ENCODE measurements at regions not wholly inside any gene's neighbourhood (a gene's known extent, or its start where the extent isn't known, plus 50 kb on each side); places are given as distances from the start of the nearest gene placed in this dataset.

GRCh38 chr2:160602073-160602472 is 108.5 kb upstream of the RBMS1 start:
- TF ChIP-seq CTCF (IDR thresholded peaks at IDR 0.05; ENCODE audit: low read length, missing control alignments), result no peak
- no peak overlapping the region for H3K4me3 ChIP-seq (replicated peaks; ENCODE audit: low read depth, low read length)
- DNase-seq (ENCODE audit: low read depth), result no peak

- TF ChIP-seq CTCF (IDR thresholded peaks at IDR 0.05; ENCODE audit: low read length, missing control alignments), result no peak
- H3K4me3 ChIP-seq (replicated peaks; ENCODE audit: low read depth, low read length), result no peak overlapping the region
- no peak for DNase-seq (ENCODE audit: low read depth)
Observed at GRCh38 chr2:160603771-160604510, 110.3 kb upstream of the RBMS1 start.

- DNase-seq (ENCODE audit: low read depth), result peak; percentile 37
- no peak for TF ChIP-seq CTCF (IDR thresholded peaks at IDR 0.05; ENCODE audit: low read length, missing control alignments)
- H3K4me3 ChIP-seq (replicated peaks; ENCODE audit: low read depth, low read length), result no peak overlapping the region
Observed at GRCh38 chr2:160606341-160606740, 112.7 kb upstream of the RBMS1 start.

- H3K4me3 ChIP-seq (replicated peaks; ENCODE audit: low read depth, low read length), result no peak overlapping the region
- no peak for TF ChIP-seq CTCF (IDR thresholded peaks at IDR 0.05; ENCODE audit: low read length, missing control alignments)
- no peak for DNase-seq (ENCODE audit: low read depth)
Observed at GRCh38 chr2:160608599-160608998, 115.0 kb upstream of the RBMS1 start.

- no peak overlapping the region for H3K4me3 ChIP-seq (replicated peaks; ENCODE audit: low read depth, low read length)
- TF ChIP-seq CTCF (IDR thresholded peaks at IDR 0.05; ENCODE audit: low read length, missing control alignments), result no peak
- no peak for DNase-seq (ENCODE audit: low read depth)
Observed at GRCh38 chr2:160609346-160609745, 115.7 kb upstream of the RBMS1 start.

- DNase-seq (ENCODE audit: low read depth), result no peak
- no peak for TF ChIP-seq CTCF (IDR thresholded peaks at IDR 0.05; ENCODE audit: low read length, missing control alignments)
- H3K4me3 ChIP-seq (replicated peaks; ENCODE audit: low read depth, low read length), result no peak overlapping the region
Observed at GRCh38 chr2:160610041-160610440, 116.4 kb upstream of the RBMS1 start.

GRCh38 chr2:160612266-160612856 is 118.8 kb upstream of the RBMS1 start:
- no peak for DNase-seq (ENCODE audit: low read depth)
- TF ChIP-seq CTCF (IDR thresholded peaks at IDR 0.05; ENCODE audit: low read length, missing control alignments), result no peak
- no peak overlapping the region for H3K4me3 ChIP-seq (replicated peaks; ENCODE audit: low read depth, low read length)

Data from fibroblast of pulmonary artery (primary cell).